ENCODE measurements at regions not wholly inside any gene's neighbourhood (a gene's known extent, or its start where the extent isn't known, plus 50 kb on each side); places are given as distances from the start of the nearest gene placed in this dataset.
"Not testable (repeated sequence)": the region's sequence is repeated elsewhere in the genome, so short reads cannot be mapped to it uniquely, and the experiment has no call there.

DNA sequence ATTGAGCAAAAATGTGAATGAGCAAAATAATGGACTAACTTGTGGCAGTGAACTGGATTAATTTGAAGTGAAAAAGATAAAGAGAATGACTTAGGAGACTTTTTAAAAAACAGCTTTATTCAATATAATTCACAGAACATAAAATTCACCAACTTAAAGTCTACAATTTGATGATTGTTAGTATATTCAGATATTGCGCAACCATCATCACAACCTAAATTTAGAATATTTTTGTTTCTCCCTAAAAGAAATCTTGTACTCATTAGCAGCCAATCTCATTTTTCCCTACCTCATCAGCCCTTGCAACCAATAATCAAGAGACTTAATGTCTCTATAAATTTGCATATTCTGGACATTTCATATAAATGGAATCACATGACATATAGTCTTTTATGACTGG lies 496.5 kb downstream of the IGSF11 start:
- ChIA-PET POLR2A (no interaction called here), CTCF (no interaction called here)
- Histone ChIP-seq H3K4me1 (ENCODE audit: control insufficient read depth in 1 of 2, insufficient read depth in 2 of 2, low read depth in 1 of 2, low read length in 1 of 2) (peaks cover 0 to 10% of the 10 kb centered on the region in 2 experiments; a peak in 2 of 4 replicates), H3K27me3 (ENCODE audit: insufficient read depth) (no peaks in the 10 kb centered on the region), H3K4me3 (ENCODE audit: low read depth in 2 of 2, low read length in 1 of 2) (no peak overlapping the region), H3K9ac (no peak overlapping the region), H3K9me2 (no peaks in the 10 kb centered on the region), H3K4me2 (no peak overlapping the region), H3F3A (replicated peaks; ENCODE audit: insufficient read depth) (no peaks in the 10 kb centered on the region), H3K27ac (ENCODE audit: low read depth in 2 of 2, low read length in 1 of 2) (peak overlapping the region in 1 of 2 experiments; percentile 71; a peak in 1 of 4 replicates), H4K20me1 (ENCODE audit: insufficient read depth) (no peaks in the 10 kb centered on the region), H3K79me2 (ENCODE audit: insufficient read depth) (no peaks in the 10 kb centered on the region), H3K9me3 (no peaks in the 10 kb centered on the region), H3K36me3 (replicated peaks in 1 of 2; ENCODE audit: control insufficient read depth in 1 of 2, insufficient read depth in 2 of 2, low read length in 1 of 2) (no peaks in the 10 kb centered on the region), H2AFZ (ENCODE audit: low read depth) (no peak overlapping the region)
- WGBS (ENCODE audit: low lambda C conversion rate): 88% methylated on average over 1 of the region's 1 CpG
- no peak for TF ChIP-seq EZH2phosphoT487 (IDR thresholded peaks at IDR 0.05; ENCODE audit: borderline replicate concordance, low read depth)
- TF ChIP-seq, protein P1, sequence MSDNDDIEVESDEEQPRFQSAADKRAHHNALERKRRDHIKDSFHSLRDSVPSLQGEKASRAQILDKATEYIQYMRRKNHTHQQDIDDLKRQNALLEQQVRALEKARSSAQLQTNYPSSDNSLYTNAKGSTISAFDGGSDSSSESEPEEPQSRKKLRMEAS (IDR thresholded peaks at IDR 0.05; ENCODE audit: low read depth): no peak
- no peak for TF ChIP-seq FOSL2 (IDR thresholded peaks at IDR 0.05; ENCODE audit: borderline replicate concordance, low read depth)
- no peak for TF ChIP-seq MXI1 (IDR thresholded peaks at IDR 0.05; ENCODE audit: low read depth, low read length)
- no peak for TF ChIP-seq NRF1 (IDR thresholded peaks at IDR 0.05; ENCODE audit: low read depth, low read length)
- TF ChIP-seq JUND (IDR thresholded peaks at IDR 0.05): no peak
- DNase-seq: no peak

DNA sequence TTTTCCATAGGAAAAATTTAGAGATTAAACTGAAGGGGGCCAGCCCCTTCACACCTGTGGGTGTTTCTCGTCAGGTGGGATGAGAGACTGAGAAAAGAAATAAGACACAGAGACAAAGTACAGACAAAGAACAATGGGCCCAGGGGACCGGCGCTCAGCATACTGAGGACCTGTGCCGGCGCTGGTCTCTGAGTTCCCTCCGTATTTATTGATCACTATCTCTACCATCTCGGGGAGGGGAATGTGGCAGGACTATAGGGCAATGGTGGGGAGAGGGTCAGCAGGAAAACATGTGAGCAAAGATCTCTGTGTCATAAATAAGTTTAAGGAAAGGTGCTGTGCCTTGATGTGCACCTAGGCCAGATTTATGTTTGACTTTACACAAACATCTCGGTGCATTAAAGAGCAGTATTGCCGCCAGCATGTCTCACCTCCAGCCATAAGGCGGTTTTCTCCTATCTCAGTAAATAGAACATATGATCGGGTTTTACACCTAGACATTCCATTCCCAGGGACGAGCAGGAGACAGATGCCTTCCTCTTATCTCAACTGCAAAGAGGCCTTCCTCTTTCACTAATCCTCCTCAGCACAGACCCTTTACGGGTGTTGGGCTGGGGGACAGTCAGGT lies 494.7 kb downstream of the IGSF11 start:
- H3K9ac ChIP-seq; DNase-seq; H3K4me3 ChIP-seq (ENCODE audit: low read depth in 2 of 2, low read length in 1 of 2); H3K36me3 ChIP-seq (replicated peaks in 1 of 2; ENCODE audit: control insufficient read depth in 1 of 2, insufficient read depth in 2 of 2, low read length in 1 of 2); H3K4me2 ChIP-seq; H3K9me3 ChIP-seq; POLR2A ChIA-PET; H3K79me2 ChIP-seq (ENCODE audit: insufficient read depth); CTCF ChIA-PET; H3K9me2 ChIP-seq; H3K27me3 ChIP-seq (ENCODE audit: insufficient read depth); H3K27ac ChIP-seq (ENCODE audit: low read depth in 2 of 2, low read length in 1 of 2); H4K20me1 ChIP-seq (ENCODE audit: insufficient read depth); H3F3A ChIP-seq (replicated peaks; ENCODE audit: insufficient read depth); H3K4me1 ChIP-seq (ENCODE audit: control insufficient read depth in 1 of 2, insufficient read depth in 2 of 2, low read depth in 1 of 2, low read length in 1 of 2); H2AFZ ChIP-seq (ENCODE audit: low read depth): not testable (repeated sequence)
- 75% methylated on average over 13 of the region's 13 CpGs for WGBS (ENCODE audit: low lambda C conversion rate)

DNA sequence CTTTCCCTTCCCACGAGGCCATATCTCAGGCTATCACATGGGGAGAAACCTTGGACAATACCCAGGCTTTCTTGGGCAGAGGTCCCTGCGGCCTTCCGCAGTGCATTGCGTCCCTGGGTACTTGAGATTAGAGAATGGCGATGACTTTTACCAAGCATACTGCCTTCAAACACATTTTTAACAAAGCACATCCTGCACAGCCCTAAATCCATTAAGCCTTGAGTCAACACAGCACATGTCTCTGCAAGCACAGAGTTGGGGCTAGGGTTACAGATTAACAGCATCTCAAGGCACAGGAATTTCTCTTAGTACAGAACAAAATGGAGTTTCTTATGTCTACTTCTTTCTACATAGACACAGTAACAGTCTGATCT lies 494.2 kb downstream of the IGSF11 start:
- H4K20me1 ChIP-seq (ENCODE audit: insufficient read depth); H3K4me1 ChIP-seq (ENCODE audit: control insufficient read depth in 1 of 2, insufficient read depth in 2 of 2, low read depth in 1 of 2, low read length in 1 of 2); H3K9ac ChIP-seq; POLR2A ChIA-PET; H3K79me2 ChIP-seq (ENCODE audit: insufficient read depth); H2AFZ ChIP-seq (ENCODE audit: low read depth); CTCF ChIA-PET; H3K4me2 ChIP-seq; H3F3A ChIP-seq (replicated peaks; ENCODE audit: insufficient read depth); H3K9me3 ChIP-seq; H3K4me3 ChIP-seq (ENCODE audit: low read depth in 2 of 2, low read length in 1 of 2); DNase-seq; H3K9me2 ChIP-seq; H3K27ac ChIP-seq (ENCODE audit: low read depth in 2 of 2, low read length in 1 of 2); H3K36me3 ChIP-seq (replicated peaks in 1 of 2; ENCODE audit: control insufficient read depth in 1 of 2, insufficient read depth in 2 of 2, low read length in 1 of 2); H3K27me3 ChIP-seq (ENCODE audit: insufficient read depth): not testable (repeated sequence)
- 65% methylated on average over 5 of the region's 5 CpGs for WGBS (ENCODE audit: low lambda C conversion rate)

DNA sequence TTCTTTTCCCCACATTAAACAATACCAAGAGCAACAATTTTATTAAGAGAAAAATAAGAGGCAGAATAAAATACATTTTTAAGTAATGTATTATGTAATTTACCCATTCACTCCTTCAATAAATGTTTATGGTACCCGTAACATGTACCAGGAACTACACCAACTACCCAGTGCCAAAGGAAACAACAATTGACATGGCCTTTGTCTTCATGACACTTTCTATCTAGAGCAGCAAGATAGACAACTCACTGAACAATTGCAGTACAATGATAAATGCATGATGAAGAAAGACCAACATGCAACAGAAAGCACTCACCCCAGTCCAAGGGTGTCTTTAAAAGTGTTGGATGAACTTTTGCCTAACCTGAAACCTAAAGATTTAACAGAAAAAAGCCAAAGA lies 493.8 kb downstream of the IGSF11 start:
- no peak overlapping the region for H2AFZ ChIP-seq (ENCODE audit: low read depth)
- H3K27ac ChIP-seq (ENCODE audit: low read depth in 2 of 2, low read length in 1 of 2): no peak overlapping the region
- no peaks in the 10 kb centered on the region for H3K79me2 ChIP-seq (ENCODE audit: insufficient read depth)
- ChIA-PET CTCF (no interaction called here), POLR2A (no interaction called here)
- no peaks in the 10 kb centered on the region for H3K9me3 ChIP-seq
- peaks cover 0 to 10% of the 10 kb centered on the region in 2 experiments; a peak in 2 of 4 replicates for H3K4me1 ChIP-seq (ENCODE audit: control insufficient read depth in 1 of 2, insufficient read depth in 2 of 2, low read depth in 1 of 2, low read length in 1 of 2)
- no peaks in the 10 kb centered on the region for H3K27me3 ChIP-seq (ENCODE audit: insufficient read depth)
- DNase-seq: no peak
- no peaks in the 10 kb centered on the region for H3K36me3 ChIP-seq (replicated peaks in 1 of 2; ENCODE audit: control insufficient read depth in 1 of 2, insufficient read depth in 2 of 2, low read length in 1 of 2)
- no peak overlapping the region for H3K4me3 ChIP-seq (ENCODE audit: low read depth in 2 of 2, low read length in 1 of 2)
- H3F3A ChIP-seq (replicated peaks; ENCODE audit: insufficient read depth): no peaks in the 10 kb centered on the region
- H4K20me1 ChIP-seq (ENCODE audit: insufficient read depth): no peaks in the 10 kb centered on the region
- 90% methylated on average over 1 of the region's 1 CpG for WGBS (ENCODE audit: low lambda C conversion rate)
- H3K9me2 ChIP-seq: no peaks in the 10 kb centered on the region
- H3K9ac ChIP-seq: no peak overlapping the region
- no peak overlapping the region for H3K4me2 ChIP-seq
- TF ChIP-seq FOSL2 (IDR thresholded peaks at IDR 0.05; ENCODE audit: borderline replicate concordance, low read depth) (no peak), FOXJ3 (CRISPR knock-in tag; IDR thresholded peaks at IDR 0.05) (no peak), FOXM1 (IDR thresholded peaks at IDR 0.05; ENCODE audit: low read depth) (no peak), MEF2A (IDR thresholded peaks at IDR 0.05; ENCODE audit: borderline replicate concordance, low read depth) (no peak), MXI1 (IDR thresholded peaks at IDR 0.05; ENCODE audit: low read depth, low read length) (no peak), RXRA (IDR thresholded peaks at IDR 0.05; ENCODE audit: borderline replicate concordance, low read depth) (no peak), YY1 (IDR thresholded peaks at IDR 0.05; ENCODE audit: low read depth) (no peak), TAF1 (IDR thresholded peaks at IDR 0.05; ENCODE audit: borderline replicate concordance, low read depth, low read length) (no peak), POLR2AphosphoS5 (IDR thresholded peaks at IDR 0.05; ENCODE audit: low read depth, low read length) (no peak), RCOR1 (IDR thresholded peaks at IDR 0.05; ENCODE audit: low read length) (no peak)
- TF ChIP-seq, protein P2, sequence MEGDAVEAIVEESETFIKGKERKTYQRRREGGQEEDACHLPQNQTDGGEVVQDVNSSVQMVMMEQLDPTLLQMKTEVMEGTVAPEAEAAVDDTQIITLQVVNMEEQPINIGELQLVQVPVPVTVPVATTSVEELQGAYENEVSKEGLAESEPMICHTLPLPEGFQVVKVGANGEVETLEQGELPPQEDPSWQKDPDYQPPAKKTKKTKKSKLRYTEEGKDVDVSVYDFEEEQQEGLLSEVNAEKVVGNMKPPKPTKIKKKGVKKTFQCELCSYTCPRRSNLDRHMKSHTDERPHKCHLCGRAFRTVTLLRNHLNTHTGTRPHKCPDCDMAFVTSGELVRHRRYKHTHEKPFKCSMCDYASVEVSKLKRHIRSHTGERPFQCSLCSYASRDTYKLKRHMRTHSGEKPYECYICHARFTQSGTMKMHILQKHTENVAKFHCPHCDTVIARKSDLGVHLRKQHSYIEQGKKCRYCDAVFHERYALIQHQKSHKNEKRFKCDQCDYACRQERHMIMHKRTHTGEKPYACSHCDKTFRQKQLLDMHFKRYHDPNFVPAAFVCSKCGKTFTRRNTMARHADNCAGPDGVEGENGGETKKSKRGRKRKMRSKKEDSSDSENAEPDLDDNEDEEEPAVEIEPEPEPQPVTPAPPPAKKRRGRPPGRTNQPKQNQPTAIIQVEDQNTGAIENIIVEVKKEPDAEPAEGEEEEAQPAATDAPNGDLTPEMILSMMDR (IDR thresholded peaks at IDR 0.05): no peak
- TF ChIP-seq, protein P3, sequence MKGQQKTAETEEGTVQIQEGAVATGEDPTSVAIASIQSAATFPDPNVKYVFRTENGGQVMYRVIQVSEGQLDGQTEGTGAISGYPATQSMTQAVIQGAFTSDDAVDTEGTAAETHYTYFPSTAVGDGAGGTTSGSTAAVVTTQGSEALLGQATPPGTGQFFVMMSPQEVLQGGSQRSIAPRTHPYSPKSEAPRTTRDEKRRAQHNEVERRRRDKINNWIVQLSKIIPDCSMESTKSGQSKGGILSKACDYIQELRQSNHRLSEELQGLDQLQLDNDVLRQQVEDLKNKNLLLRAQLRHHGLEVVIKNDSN (IDR thresholded peaks at IDR 0.05; ENCODE audit: borderline replicate concordance, low read depth): no peak
